ENCODE measurements at regions not wholly inside any gene's neighbourhood (a gene's known extent, or its start where the extent isn't known, plus 50 kb on each side); places are given as distances from the start of the nearest gene placed in this dataset.

DNA sequence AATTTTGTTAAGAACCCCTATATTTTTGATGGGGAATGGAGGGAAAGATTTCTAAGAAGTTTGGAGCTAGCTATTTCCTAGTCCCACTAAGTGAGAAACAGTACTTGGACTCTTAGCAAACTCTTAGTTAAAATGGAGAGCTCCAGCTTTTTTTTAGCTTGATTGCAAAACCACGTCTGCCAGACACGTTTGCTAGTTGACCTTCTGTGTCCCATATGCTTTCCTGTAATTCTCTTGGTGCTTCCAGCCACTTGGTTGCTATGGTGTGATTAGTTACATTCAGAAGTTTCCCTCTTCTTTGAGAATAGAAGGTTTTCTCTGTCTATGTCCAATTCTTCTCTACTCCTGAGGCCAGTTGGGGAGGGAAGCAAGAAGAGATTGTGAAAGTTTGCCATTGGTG is 417.0 kb upstream of the TLE4 start:
- no peak for TF ChIP-seq POLR2A (IDR thresholded peaks at IDR 0.05)
- TF ChIP-seq, protein P1, sequence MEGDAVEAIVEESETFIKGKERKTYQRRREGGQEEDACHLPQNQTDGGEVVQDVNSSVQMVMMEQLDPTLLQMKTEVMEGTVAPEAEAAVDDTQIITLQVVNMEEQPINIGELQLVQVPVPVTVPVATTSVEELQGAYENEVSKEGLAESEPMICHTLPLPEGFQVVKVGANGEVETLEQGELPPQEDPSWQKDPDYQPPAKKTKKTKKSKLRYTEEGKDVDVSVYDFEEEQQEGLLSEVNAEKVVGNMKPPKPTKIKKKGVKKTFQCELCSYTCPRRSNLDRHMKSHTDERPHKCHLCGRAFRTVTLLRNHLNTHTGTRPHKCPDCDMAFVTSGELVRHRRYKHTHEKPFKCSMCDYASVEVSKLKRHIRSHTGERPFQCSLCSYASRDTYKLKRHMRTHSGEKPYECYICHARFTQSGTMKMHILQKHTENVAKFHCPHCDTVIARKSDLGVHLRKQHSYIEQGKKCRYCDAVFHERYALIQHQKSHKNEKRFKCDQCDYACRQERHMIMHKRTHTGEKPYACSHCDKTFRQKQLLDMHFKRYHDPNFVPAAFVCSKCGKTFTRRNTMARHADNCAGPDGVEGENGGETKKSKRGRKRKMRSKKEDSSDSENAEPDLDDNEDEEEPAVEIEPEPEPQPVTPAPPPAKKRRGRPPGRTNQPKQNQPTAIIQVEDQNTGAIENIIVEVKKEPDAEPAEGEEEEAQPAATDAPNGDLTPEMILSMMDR (IDR thresholded peaks at IDR 0.05): no peak

All from uterus (tissue), 2 donors.